SK-N-SH (cell line): ENCODE measurements at regions not wholly inside any gene's neighbourhood (a gene's known extent, or its start where the extent isn't known, plus 50 kb on each side); places are given as distances from the start of the nearest gene placed in this dataset.

Source experiments
- EP300 ChIP-seq, 2 experiments: IDR thresholded peaks; 2 replicates each; pipeline versions ENCODE4 v1.4.0 to v1.6.1; 2012; ENCODE audit warnings: borderline replicate concordance in 1 of 2, low read depth in 1 of 2, low read length in 1 of 2
- EZH2phosphoT487 ChIP-seq: fragments of 200-600 bp; sonication (generic); IDR thresholded peaks from 2 replicates; pipeline ENCODE4 v1.6.1; 2017; ENCODE audit warnings: low read depth, mixed run types, mild to moderate bottlenecking, antibody characterized with exemption, moderate library complexity, borderline replicate concordance
- NRF1 ChIP-seq: IDR thresholded peaks from 2 replicates; pipeline ENCODE4 v1.6.1; 2012; ENCODE audit warnings: low read depth, mild to moderate bottlenecking, low read length
- POLR2AphosphoS5 ChIP-seq: IDR thresholded peaks from 2 replicates; pipeline ENCODE4 v1.6.1; 2012; ENCODE audit warnings: low read depth, low read length
- RAD21 ChIP-seq: IDR thresholded peaks from 2 replicates; pipeline ENCODE4 v1.6.1; 2012; ENCODE audit warnings: mild to moderate bottlenecking, low read length
- RXRA ChIP-seq: IDR thresholded peaks from 2 replicates; pipeline ENCODE4 v1.4.0; 2012; ENCODE audit warnings: low read depth, mild to moderate bottlenecking, borderline replicate concordance
- SMC3 ChIP-seq: IDR thresholded peaks from 2 replicates; pipeline ENCODE4 v1.6.1; 2012; ENCODE audit warnings: low read depth, low read length, improper control_type of control experiment
- TEAD4 ChIP-seq: IDR thresholded peaks from 2 replicates; pipeline ENCODE4 v1.4.0; 2012; ENCODE audit warnings: mild to moderate bottlenecking, borderline replicate concordance; ENCODE audit not compliant: insufficient read depth
- YY1 ChIP-seq: IDR thresholded peaks from 2 replicates; pipeline ENCODE4 v1.4.0; 2012; ENCODE audit warnings: low read depth, mild to moderate bottlenecking
- TF ChIP-seq, protein P1 (sequence below): fragments of 200-600 bp; sonication (generic); IDR thresholded peaks from 2 replicates; pipeline ENCODE4 v1.6.1; 2017; ENCODE audit warnings: antibody characterized with exemption, mild to moderate bottlenecking, moderate library complexity
- TF ChIP-seq, protein P2 (sequence below): IDR thresholded peaks from 2 replicates; pipeline ENCODE4 v1.4.0; 2012; ENCODE audit warnings: low read depth
- TF ChIP-seq, protein P3 (sequence below): IDR thresholded peaks from 2 replicates; pipeline ENCODE4 v1.4.0; 2012; ENCODE audit warnings: low read depth, borderline replicate concordance

DNA sequence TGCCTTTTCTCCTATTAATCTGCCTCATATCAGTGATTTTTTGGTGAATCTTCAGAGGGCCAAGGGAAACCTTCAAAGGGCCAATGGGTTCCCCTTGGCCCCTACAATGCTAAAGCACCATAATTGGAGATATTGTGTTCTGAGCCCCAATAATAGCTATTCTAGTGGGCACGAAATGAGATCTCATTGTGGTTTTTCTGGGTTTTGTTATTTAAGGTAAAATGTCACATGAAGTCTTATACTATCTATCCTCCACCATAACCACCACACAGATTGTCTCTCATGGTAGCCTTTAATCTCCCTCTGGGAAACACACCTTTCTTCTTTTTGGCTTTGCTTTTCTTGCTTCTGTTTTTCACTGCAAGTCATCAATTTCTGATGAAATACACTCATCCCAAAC, 152.8 kb downstream of the B3GNT2 start:
- TF ChIP-seq, protein P1, sequence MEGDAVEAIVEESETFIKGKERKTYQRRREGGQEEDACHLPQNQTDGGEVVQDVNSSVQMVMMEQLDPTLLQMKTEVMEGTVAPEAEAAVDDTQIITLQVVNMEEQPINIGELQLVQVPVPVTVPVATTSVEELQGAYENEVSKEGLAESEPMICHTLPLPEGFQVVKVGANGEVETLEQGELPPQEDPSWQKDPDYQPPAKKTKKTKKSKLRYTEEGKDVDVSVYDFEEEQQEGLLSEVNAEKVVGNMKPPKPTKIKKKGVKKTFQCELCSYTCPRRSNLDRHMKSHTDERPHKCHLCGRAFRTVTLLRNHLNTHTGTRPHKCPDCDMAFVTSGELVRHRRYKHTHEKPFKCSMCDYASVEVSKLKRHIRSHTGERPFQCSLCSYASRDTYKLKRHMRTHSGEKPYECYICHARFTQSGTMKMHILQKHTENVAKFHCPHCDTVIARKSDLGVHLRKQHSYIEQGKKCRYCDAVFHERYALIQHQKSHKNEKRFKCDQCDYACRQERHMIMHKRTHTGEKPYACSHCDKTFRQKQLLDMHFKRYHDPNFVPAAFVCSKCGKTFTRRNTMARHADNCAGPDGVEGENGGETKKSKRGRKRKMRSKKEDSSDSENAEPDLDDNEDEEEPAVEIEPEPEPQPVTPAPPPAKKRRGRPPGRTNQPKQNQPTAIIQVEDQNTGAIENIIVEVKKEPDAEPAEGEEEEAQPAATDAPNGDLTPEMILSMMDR: no peak
- TF ChIP-seq, protein P2, sequence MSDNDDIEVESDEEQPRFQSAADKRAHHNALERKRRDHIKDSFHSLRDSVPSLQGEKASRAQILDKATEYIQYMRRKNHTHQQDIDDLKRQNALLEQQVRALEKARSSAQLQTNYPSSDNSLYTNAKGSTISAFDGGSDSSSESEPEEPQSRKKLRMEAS: no peak
- TF ChIP-seq SMC3 (no peak), RXRA (no peak), EP300 (IDR thresholded peaks at IDR 0.05; ENCODE audit: borderline replicate concordance in 1 of 2, low read depth in 1 of 2, low read length in 1 of 2) (no peak), POLR2AphosphoS5 (no peak), EZH2phosphoT487 (no peak), YY1 (no peak), RAD21 (no peak), TEAD4 (no peak), NRF1 (no peak)
- TF ChIP-seq, protein P3, sequence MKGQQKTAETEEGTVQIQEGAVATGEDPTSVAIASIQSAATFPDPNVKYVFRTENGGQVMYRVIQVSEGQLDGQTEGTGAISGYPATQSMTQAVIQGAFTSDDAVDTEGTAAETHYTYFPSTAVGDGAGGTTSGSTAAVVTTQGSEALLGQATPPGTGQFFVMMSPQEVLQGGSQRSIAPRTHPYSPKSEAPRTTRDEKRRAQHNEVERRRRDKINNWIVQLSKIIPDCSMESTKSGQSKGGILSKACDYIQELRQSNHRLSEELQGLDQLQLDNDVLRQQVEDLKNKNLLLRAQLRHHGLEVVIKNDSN: no peak
